Left hindlimb (tissue), 1 donor: ENCODE measurements at regions not wholly inside any gene's neighbourhood (a gene's known extent, or its start where the extent isn't known, plus 50 kb on each side); places are given as distances from the start of the nearest gene placed in this dataset.

Experiments
- DNase-seq: peaks from one replicate; pipeline ENCODE4 v3.0.0-alpha.2; 2018

GRCh38 chr4:71162386-71162785 lies 168.9 kb downstream of the DCK start:
- no peak for DNase-seq

GRCh38 chr4:71163317-71163716 lies 169.9 kb downstream of the DCK start:
- no peak for DNase-seq

DNA sequence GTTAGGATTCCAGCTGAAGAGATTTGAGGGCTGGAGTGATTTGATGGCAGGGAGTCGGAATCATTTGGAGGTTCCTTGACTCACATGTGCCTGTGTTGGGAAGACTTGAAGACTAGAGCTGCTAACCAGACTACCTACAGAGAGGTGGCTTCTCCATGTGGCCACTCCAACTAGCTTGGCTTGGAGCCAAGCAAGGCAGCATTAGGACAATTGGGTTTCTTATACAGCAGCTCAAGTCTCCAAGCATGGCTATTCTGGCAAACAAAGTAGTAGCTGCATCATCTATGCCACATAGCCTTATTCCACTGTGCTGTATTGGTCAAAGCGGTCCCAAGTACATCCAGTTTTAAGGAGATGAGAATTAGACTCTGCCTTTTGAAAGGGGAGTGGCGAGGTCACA lies 171.7 kb upstream of the SLC4A4 start:
- DNase-seq = no peak

DNA sequence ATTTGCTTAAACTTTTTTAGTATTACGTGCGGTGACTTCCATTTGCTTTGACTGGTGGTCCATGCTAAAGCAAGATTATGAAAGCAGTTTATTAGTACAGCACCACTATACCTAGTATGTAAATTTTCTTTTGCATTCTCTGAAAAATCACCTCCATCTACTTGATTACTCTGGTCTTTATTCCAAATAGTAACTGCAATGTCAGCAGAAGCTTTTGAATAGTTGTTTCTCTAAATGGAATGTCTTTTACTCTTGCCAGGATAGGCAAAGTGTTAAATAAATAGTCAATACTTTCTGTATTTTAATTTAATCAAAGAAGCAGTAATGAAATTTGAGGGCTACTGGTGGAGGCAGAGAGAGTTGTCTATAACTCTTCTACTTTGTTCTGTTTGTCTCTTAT lies 167.2 kb upstream of the SLC4A4 start:
- no peak for DNase-seq

DNA sequence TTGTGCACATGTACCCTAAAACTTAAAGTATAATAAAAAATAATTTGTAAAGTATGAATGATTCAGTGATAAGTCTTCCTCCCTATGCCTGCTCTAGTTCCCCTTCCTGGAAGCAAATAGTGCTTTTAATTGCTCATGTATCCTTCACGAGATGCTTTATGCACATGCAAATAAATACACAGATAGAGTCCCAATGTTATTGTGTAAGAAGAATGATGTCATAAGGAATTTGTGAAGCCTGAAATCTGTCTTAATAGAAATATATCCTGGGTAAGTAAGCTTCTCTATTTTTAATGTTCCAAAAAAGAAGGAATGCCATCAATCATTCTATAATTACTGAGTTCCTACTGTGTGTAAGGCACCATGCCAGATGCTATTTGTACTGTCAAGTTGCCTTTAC lies 157.5 kb upstream of the SLC4A4 start:
- no peak for DNase-seq

DNA sequence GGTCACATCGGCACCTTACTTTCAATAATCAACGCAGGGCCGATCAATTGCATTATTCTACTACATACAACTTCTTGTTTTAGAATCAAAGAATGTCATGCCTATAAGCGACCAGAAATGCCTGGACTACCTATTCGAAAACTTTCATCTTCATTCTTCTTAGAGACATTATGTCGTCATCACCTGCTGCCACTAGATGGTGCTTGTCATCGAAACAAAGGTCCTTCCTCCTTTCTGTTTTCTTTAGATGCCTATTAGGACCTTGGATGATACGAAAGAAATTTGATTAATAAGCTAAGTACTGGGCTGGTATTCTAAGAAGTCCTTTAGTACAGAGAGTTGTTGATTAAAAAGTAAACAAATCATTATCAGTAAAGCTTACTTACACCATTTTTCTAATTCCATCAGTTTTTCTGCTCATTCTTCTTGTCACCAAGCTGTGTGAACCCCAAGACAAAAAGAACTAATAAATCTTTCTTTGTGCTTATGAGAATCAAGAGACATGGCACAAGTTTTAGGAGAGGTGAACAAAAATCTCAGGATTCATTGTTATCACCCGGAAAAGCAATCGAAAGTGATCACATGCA lies 154.5 kb upstream of the SLC4A4 start:
- DNase-seq = peak; percentile 33

DNA sequence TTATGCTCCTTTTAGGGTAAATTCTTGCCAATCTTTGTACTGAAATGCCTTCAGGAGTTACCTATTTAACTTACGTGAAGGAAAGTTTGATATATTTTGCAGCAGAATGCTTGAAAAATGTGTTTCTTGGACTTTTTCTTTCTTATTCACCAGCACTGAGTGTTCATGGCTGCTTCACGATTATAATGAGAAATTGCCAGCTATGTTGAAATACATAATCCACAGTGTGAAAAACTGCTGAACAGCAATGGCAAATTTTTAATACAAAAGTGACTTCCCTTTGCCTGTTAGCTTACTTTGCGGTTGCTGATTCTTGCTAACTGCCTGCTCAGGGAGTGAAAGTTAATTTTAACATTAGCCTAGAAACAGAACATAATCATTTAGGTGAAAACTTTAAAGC lies 153.8 kb upstream of the SLC4A4 start:
- no peak for DNase-seq

DNA sequence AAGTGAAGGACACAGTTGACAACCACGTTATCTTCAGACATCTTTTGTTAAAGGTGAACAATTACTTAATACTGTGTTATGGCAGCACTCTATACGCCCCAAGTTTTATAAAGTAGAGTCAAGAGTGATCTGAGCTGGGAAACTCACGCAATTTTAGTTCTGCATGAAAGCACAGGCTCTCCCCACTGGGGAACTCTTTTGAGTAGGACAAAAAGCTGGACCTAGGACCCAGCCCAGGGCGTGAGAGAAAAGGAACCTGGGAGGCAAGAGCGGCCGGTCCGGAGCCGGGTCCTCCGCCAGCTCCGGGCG lies 152.6 kb upstream of the SLC4A4 start:
- no peak for DNase-seq

DNA sequence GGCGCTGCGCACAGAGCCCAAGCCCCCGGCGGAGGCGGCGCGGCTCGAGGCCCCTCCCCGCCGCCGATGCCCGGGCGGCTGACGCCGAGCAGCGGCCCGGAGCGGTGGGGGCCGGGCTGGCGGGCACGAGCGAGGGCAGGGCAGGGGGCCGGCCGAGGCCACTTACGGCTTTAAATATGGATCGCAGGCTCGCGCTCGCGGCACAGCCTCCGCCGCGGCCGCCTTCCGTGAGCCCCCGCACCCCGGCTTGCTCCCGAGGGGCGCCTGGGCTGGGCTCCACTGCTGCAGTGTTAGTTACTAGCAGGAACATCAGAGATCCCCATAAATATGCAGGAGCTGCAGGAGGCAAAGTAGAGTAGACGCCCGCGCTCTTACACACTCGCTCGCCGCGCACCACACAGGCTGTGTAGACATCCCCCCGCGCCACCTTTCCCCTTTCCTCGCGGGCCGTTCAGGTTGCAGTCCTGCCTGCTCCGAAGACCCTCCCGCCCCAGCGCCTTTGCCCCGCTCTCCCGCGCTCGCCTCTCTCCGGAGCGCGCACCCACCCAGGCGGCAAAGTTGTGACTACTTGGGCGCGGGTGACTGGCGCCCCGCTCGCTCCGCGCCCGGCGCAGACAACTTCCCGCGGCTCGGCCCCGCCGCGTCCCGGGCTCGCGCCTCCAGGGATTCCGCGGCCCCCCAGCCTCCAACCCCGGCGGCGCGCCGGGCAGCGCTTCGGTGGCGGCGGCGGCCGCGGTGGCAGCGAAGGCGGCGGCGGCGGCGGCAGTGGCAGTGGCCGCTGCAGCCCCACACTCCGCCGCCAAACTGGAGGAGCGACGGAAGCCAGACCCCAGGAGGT lies 152.0 kb upstream of the SLC4A4 start:
- DNase-seq = peak; percentile 78

GRCh38 chr4:71187404-71188155 lies 151.2 kb upstream of the SLC4A4 start:
- peak; percentile 62 for DNase-seq

DNA sequence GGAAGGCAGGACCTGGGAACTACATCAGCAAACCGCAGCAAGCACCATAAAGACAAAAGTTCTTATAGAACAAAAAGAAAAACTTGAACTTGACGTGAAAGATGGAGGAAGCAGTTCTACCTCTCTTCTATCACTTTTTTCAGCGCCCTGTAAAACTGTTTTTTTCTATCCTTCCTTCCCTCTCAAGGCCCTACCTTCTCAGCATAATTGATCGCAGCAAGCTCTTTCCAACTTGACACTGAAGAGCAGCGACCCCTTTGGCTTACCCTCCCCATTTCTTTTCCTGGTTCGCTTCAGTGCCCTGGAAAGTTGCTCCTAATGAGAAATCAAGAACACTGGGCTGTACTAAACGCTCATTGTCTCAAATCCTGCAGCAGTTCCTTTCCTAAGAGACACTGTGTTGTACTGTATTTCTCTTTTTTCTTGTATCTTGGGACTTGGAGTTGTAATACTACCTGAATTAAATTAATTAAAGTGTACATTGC lies 150.6 kb upstream of the SLC4A4 start:
- DNase-seq = no peak

DNA sequence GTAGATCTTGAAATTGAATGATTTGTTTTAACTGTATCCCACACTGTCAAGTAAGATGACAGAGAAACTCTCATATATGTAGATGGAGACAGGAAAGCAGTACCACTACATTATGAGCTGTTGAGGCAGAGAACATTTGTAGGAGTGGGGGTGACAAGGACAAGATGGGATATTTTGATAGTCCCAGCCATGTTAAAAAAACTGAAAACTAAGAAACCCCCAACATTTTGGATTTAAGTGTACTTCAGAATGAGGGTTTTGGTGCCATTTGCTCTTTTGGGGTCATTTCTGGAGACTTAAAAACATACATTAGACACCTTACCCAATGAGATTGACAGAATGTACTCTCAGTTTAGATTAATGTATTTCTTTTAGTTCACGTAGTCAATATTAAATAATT lies 149.9 kb upstream of the SLC4A4 start:
- no peak for DNase-seq

GRCh38 chr4:71189471-71189870 lies 149.3 kb upstream of the SLC4A4 start:
- DNase-seq = no peak

- no peak for DNase-seq
Observed at GRCh38 chr4:71194454-71194853, 144.4 kb upstream of the SLC4A4 start.

- no peak for DNase-seq
Observed at GRCh38 chr4:71195924-71196323, 142.9 kb upstream of the SLC4A4 start.

DNA sequence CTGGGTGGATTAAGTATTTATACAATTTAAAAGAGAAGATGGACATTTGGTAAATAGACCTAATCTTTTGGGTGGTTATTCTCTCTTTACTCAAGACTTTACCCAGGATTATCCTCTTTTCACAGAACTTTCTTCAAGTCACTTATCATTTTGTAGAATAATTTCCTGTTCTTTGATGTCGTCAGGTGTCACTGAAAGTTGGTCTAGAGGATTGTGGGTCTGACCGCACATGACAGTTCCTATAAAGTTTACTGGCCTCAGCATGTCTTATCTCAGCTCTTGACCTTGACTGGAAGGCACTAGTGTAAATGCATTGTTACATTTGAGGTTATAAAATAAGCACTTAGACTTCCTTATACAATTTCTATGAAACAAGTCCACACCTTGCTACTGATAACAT lies 139.9 kb upstream of the SLC4A4 start:
- DNase-seq = no peak

GRCh38 chr4:71201057-71201456 lies 137.8 kb upstream of the SLC4A4 start:
- DNase-seq = no peak

DNA sequence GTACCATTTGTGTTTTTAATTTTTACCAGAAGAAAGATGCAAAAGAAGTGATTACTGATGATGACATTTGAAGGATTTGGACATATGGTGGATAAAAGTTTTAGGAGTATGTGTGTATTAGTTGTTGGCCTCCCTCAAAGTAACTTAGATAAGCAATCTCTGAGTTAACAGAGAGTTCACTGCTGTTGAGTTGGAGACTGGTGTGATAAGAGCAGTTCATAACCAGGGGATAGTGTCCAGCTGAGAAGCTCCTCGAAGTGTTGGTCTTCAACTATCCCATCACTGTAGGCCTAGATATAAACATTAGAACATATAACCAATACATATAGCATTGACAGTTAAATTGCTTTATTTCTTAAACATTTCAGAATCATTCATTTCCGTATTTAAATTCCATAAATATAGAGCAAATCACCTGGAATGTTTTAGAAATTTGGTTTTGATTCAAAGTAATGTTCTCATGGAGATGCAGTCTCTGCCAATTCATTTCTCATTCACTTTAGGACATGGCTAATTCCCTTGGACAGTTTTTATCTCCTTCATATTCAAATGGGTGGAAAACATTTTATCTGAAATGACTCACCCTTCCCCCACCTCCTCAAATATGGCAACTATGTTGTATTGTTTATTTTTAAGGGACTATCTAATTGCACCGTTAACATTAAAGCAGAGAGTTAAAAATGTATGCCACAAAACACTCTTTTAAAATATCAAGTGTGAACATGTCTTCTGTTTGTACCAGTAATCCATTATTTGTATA lies 136.8 kb upstream of the SLC4A4 start:
- no peak for DNase-seq

- DNase-seq = no peak
Observed at GRCh38 chr4:71202705-71203104, 136.1 kb upstream of the SLC4A4 start.

- no peak for DNase-seq
Observed at GRCh38 chr4:71204056-71204455, 134.8 kb upstream of the SLC4A4 start.

DNA sequence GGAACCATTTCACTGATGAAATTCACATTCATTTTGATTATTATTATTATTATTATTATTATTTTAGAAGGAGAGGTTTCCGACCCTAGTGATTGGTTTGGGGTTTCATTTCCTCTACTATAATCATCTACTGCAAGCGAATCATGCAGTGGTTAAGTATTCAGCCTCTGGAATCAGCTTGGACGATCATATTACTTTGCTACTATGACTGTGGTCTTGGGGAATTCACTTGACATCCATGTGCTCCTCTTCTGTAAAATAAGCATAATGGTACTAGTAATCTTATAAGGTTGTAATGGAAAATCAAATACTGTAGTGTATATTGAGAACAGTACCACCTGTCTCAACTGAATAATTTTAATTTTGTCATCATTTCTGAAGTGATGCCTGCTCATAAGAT lies 132.1 kb upstream of the SLC4A4 start:
- no peak for DNase-seq

DNA sequence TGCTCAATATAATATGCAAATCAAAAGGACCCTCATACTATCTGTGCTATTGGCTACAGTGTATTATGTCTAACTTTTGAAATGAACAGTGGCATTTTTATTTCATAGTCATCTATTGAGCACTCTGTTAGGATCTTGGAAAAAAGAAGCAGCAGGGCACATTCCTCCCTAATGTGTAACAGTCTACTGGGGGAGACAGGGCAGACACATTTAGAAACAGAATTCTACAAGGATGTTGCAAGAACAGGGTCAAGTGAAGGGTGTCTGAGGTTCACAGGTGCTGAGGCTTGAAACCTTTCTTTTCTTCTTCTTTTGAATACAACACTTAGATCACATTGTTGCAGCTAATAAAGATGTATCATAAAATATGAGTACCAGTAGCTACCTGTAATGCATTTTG lies 129.7 kb upstream of the SLC4A4 start:
- no peak for DNase-seq

GRCh38 chr4:71210823-71211222 lies 128.0 kb upstream of the SLC4A4 start:
- DNase-seq = no peak
